ENCODE measurements at regions not wholly inside any gene's neighbourhood (a gene's known extent, or its start where the extent isn't known, plus 50 kb on each side); places are given as distances from the start of the nearest gene placed in this dataset.

DNA sequence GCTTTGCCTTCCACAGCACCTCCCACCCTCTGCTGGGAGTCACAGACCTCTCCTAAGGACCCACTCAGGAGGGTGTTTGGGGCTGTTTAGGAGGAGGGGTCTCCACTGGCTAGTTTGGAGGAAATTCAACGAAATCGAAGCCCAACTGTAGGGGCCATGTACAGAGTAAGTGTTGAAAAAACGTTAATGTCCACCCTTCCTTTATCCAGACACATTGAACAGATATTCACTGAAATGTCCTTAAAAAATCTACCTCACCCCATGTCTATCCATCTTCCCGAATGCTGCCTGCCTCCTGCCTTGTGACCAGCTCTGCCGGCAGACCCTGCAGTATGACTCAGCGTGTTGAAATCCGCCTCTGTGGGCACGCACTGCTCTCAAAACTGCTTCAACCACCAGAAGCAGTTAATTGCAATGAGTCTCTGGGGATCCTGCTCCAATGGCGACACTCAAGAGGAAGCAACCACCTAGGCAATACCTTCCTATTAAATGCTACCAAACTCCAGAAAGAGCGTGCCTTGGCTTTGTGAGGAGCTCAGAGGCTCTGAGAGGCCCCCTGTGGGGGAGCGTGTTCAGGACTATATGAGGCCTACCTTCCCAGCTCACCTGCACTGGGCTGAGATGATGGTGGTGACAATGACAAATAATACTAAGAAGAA lies 61.4 kb upstream of the RTN4 start:
- H3K4me3 ChIP-seq (ENCODE audit: low read depth, poor library complexity, severe bottlenecking) = no peak overlapping the region
- TF ChIP-seq POLR2A (IDR thresholded peaks at IDR 0.05) = no peak
- TF ChIP-seq CTCF (IDR thresholded peaks at IDR 0.05) = no peak
- intact Hi-C loops (cut with DNase I; ENCODE audit: low total_unique reads) = no loop called here
- WGBS, 2 donors = 52 to 69% methylated on average over 11 of the region's 11 CpGs
- DNase-seq (ENCODE audit: low spot score in 2 of 2) = peak; percentile 75 to 96

DNA sequence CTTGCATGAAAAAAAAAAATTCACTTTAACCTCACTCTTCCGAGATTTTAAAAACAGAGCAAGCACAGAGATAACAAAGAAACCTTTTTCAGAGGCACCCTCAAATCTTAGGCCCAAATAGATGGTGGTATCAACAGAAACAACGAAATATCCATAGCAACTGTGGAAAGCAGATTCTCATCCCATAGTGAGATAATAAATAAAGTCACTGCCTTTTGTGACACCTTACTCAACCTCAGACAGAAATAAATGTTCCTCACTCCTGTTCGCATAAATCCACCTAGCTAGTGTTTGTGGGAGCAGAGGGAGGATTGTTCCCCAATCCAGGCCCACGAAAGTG lies 60.9 kb upstream of the RTN4 start:
- intact Hi-C loops (cut with DNase I; ENCODE audit: low total_unique reads) = no loop called here
- no peak for DNase-seq (ENCODE audit: low spot score in 2 of 2)
- H3K4me3 ChIP-seq (ENCODE audit: low read depth, poor library complexity, severe bottlenecking) = no peak overlapping the region
- WGBS, 2 donors = 78 to 88% methylated on average over 4 of the region's 4 CpGs
- TF ChIP-seq CTCF (IDR thresholded peaks at IDR 0.05) = no peak
- no peak for TF ChIP-seq POLR2A (IDR thresholded peaks at IDR 0.05)

DNA sequence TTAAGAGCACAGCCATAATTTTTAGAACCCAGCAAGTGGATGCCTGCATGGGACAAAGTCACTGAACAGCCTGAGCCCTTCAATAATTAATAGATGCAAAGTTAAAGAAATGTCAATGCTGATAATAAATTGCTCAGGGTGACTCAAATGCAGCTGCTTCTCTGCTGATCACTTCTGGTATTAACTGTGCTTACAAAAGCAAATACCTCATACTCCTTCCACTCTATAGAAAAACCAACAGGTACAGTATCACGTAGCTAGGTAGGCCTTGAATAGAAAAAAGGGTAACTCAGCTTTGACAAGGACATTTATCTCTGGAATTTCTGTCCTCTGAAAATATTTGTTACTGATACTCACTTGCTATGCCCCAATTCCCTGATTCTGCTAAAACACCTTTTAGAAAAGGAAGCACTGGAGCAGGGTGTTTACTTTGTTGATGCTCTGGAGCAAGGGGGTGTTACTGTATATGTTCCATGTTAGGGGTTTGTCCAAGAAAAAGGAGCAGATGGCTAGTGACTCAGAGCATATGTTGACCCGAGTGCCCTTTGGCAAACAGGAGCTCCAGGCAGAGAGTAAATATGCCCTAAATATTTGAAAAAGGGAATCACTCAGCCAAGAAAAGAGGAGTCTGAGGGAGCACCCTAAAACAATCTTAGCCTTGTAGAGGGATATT lies 59.1 kb upstream of the RTN4 start:
- WGBS, 2 donors = 62 to 76% methylated on average over 2 of the region's 2 CpGs
- H3K4me3 ChIP-seq (ENCODE audit: low read depth, poor library complexity, severe bottlenecking) = no peak overlapping the region
- intact Hi-C loops (cut with DNase I; ENCODE audit: low total_unique reads) = no loop called here
- no peak for TF ChIP-seq POLR2A (IDR thresholded peaks at IDR 0.05)
- TF ChIP-seq CTCF (IDR thresholded peaks at IDR 0.05) = no peak
- no peak for DNase-seq (ENCODE audit: low spot score in 2 of 2)

DNA sequence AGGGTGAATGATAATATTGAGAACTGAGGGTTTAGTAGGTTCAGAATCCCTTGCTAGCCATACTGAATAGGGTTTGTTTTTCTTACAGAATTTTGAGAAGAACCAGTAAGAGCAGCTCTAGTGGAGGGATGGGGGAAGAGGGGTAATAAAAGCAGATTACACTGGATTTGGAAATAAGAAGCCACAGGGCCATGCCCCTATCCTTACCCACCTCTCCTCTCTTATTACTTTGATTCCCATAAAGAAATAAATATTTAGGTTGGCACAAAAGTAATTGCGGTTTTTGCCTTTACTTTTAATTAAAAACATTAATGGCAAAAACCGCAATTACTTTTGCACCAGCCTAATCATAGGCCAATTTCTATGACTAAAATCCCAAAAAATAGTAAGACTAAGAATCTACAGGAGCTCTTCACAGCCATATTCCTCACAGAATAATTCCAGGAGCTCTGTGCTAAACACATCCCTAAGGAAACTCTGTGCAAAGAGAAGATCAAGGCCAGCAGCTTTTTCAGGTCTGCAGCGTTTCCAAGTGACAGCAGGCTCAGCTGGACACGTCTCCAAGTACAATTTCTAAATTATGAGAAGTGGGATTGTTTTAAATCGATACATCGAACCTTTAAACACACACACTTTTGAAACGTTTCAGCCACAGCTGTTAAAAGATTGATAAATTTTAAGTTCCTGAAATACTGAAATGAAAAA lies 58.4 kb upstream of the RTN4 start:
- 74 to 80% methylated on average over 7 of the region's 7 CpGs for WGBS, 2 donors

DNA sequence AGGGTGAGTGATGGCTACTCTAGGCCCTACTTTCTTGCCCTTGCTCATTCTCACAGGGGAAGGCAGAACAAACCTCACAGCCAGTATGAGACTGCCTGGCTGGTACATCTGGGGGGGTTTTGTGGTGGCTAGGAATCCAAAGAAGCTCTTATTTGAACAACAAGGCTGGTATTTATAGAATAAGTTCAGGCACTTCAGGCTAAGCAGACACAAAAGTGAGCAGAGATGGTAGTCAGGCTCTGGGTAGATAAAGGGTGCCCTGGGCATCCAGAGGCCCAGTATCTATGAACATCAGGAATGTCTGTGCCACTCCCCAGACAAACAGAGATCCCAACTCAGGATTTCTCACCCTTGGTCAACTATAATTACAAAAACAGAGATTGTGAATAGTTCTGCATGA lies 57.2 kb upstream of the RTN4 start:
- intact Hi-C loops (cut with DNase I; ENCODE audit: low total_unique reads) = no loop called here
- no peak for DNase-seq (ENCODE audit: low spot score in 2 of 2)
- H3K4me3 ChIP-seq (ENCODE audit: low read depth, poor library complexity, severe bottlenecking) = no peak overlapping the region
- TF ChIP-seq CTCF (IDR thresholded peaks at IDR 0.05) = no peak
- no peak for TF ChIP-seq POLR2A (IDR thresholded peaks at IDR 0.05)

More for the DNA sequence above, 58.4 kb upstream of the RTN4 start:
- intact Hi-C loops (cut with DNase I; ENCODE audit: low total_unique reads) = no loop called here
- H3K4me3 ChIP-seq (ENCODE audit: low read depth, poor library complexity, severe bottlenecking) = no peak overlapping the region
- no peak for DNase-seq (ENCODE audit: low spot score in 2 of 2)
- TF ChIP-seq CTCF (IDR thresholded peaks at IDR 0.05) (no peak), POLR2A (IDR thresholded peaks at IDR 0.05) (no peak)

Data from lower leg skin (tissue), 4 donors.